ENCODE measurements at regions not wholly inside any gene's neighbourhood (a gene's known extent, or its start where the extent isn't known, plus 50 kb on each side); places are given as distances from the start of the nearest gene placed in this dataset.

GRCh38 chr2:166613226-166613625 lies 119.2 kb upstream of the SCN7A start:
- TF ChIP-seq CTCF (IDR thresholded peaks at IDR 0.05; ENCODE audit: poor library complexity) (no peak), EZH2 (IDR thresholded peaks at IDR 0.05; ENCODE audit: borderline replicate concordance) (no peak), EZH2phosphoT487 (IDR thresholded peaks at IDR 0.05; ENCODE audit: low read depth, severe bottlenecking, unreplicated experiment) (no peak)
